Peyer's patch (tissue), 4 donors: ENCODE measurements at regions not wholly inside any gene's neighbourhood (a gene's known extent, or its start where the extent isn't known, plus 50 kb on each side); places are given as distances from the start of the nearest gene placed in this dataset.

Experiments used
- POLR2A ChIP-seq, 2 donors: fragments of 450-650 bp; IDR thresholded peaks; one replicate each; pipeline ENCODE4 v1.5.1; 2017; ENCODE audit warnings: antibody characterized with exemption in 2 of 2, mild to moderate bottlenecking in 2 of 2, moderate library complexity in 2 of 2
- TF ChIP-seq, protein P1 (sequence below), 6 experiments: fragments of 450-650 bp in 4 of 6; fragments of 200-600 bp in 2 of 6; sonication (generic) in 1 of 6; IDR thresholded peaks; one replicate each; pipeline ENCODE4 v1.5.1; 2017 to 2019; ENCODE audit warnings: antibody characterized with exemption in 6 of 6, mild to moderate bottlenecking in 3 of 6, moderate library complexity in 1 of 6

DNA sequence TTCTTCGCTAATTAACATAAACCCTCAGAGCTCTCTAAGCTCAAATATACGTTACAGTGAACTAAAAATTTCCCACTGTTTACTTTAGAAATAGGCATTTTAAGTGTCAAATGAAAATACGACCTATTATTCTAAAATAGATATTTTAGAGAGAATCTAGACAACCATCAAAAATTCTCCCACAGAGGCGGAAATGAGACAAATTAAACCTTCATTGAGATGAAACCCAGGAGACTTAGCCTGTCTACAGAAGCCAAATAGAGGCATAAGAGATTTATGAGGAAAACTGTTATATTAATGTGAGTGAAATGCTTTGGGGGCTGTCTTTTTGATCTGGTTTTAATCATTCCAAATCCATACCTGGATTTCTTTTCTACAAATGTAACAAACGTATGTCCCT, 232.0 kb upstream of the GRIA4 start:
- TF ChIP-seq POLR2A (IDR thresholded peaks at IDR 0.05): no peak
- TF ChIP-seq, protein P1, sequence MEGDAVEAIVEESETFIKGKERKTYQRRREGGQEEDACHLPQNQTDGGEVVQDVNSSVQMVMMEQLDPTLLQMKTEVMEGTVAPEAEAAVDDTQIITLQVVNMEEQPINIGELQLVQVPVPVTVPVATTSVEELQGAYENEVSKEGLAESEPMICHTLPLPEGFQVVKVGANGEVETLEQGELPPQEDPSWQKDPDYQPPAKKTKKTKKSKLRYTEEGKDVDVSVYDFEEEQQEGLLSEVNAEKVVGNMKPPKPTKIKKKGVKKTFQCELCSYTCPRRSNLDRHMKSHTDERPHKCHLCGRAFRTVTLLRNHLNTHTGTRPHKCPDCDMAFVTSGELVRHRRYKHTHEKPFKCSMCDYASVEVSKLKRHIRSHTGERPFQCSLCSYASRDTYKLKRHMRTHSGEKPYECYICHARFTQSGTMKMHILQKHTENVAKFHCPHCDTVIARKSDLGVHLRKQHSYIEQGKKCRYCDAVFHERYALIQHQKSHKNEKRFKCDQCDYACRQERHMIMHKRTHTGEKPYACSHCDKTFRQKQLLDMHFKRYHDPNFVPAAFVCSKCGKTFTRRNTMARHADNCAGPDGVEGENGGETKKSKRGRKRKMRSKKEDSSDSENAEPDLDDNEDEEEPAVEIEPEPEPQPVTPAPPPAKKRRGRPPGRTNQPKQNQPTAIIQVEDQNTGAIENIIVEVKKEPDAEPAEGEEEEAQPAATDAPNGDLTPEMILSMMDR (IDR thresholded peaks at IDR 0.05): no peak
